NOMO-1 (cell line): ENCODE measurements at regions not wholly inside any gene's neighbourhood (a gene's known extent, or its start where the extent isn't known, plus 50 kb on each side); places are given as distances from the start of the nearest gene placed in this dataset.

Experiments used
- DNase-seq, 2 experiments: peaks; one replicate each; lab custom pipeline; 2025; ENCODE audit not compliant: unreplicated experiment in 2 of 2; lab: John Stamatoyannopoulos, UW

GRCh38 chr2:46850742-46851141 lies 64.9 kb downstream of the MCFD2 start:
- no peak for DNase-seq

GRCh38 chr2:46849721-46850556 lies 65.7 kb downstream of the MCFD2 start:
- DNase-seq: no peak

- no peak for DNase-seq
Measured at GRCh38 chr2:46849046-46849715, 66.4 kb downstream of the MCFD2 start.

- peak in 1 of 2 experiments; percentile 14 for DNase-seq
Measured at GRCh38 chr2:46848447-46848846, 67.2 kb downstream of the MCFD2 start.

GRCh38 chr2:46847726-46848412 lies 67.7 kb downstream of the MCFD2 start:
- DNase-seq: no peak

GRCh38 chr2:46847185-46847710 lies 68.4 kb downstream of the MCFD2 start:
- no peak for DNase-seq

GRCh38 chr2:46846536-46846935 lies 69.1 kb downstream of the MCFD2 start:
- DNase-seq: peak in 1 of 2 experiments; percentile 35

- DNase-seq: peak in 1 of 2 experiments; percentile 7
Measured at GRCh38 chr2:46845542-46846486, 69.8 kb downstream of the MCFD2 start.

- no peak for DNase-seq
Measured at GRCh38 chr2:46844443-46844842, 71.2 kb downstream of the MCFD2 start.

GRCh38 chr2:46844034-46844433 lies 71.6 kb downstream of the MCFD2 start:
- no peak for DNase-seq

GRCh38 chr2:46843316-46843715 lies 72.3 kb downstream of the MCFD2 start:
- DNase-seq: no peak

GRCh38 chr2:46842876-46843275 lies 72.7 kb downstream of the MCFD2 start:
- DNase-seq: no peak

- peak; percentile 58 to 75 for DNase-seq
Measured at GRCh38 chr2:46841621-46842020, 74.0 kb downstream of the MCFD2 start.

GRCh38 chr2:46839045-46839444 lies 76.6 kb downstream of the MCFD2 start:
- DNase-seq: no peak

GRCh38 chr2:46837704-46838103 lies 77.9 kb downstream of the MCFD2 start:
- DNase-seq: no peak

GRCh38 chr2:46837112-46837454 lies 78.5 kb downstream of the MCFD2 start:
- no peak for DNase-seq

- DNase-seq: no peak
Measured at GRCh38 chr2:46836295-46837111, 79.1 kb downstream of the MCFD2 start.

GRCh38 chr2:46835520-46835919 lies 80.1 kb downstream of the MCFD2 start:
- no peak for DNase-seq

- no peak for DNase-seq
Measured at GRCh38 chr2:46832543-46832942, 83.1 kb downstream of the MCFD2 start.
